WTC11 (cell line): ENCODE measurements at regions not wholly inside any gene's neighbourhood (a gene's known extent, or its start where the extent isn't known, plus 50 kb on each side); places are given as distances from the start of the nearest gene placed in this dataset.

Experiments
- ATAC-seq: fragments of 200-7000 bp; cut with Tn5 transposase; 2 replicates; pipeline ENCODE4 v1.10.0; 2021; ENCODE audit warnings: mild to moderate bottlenecking, moderate library complexity
- CTCF ChIA-PET: fragments of 300-600 bp; sonication (Branson Sonifier 250); formaldehyde crosslinking; loops from one replicate; lab custom pipeline; 2021; ENCODE audit warnings: antibody characterized with exemption; lab: Charles Lee
- POLR2A ChIA-PET: fragments of 350-600 bp; sonication (Branson Sonifier 250); formaldehyde crosslinking; loops from one replicate; lab custom pipeline; 2021; ENCODE audit warnings: antibody characterized with exemption; lab: Charles Lee
- DNase-seq: peaks from one replicate; pipeline ENCODE4 v3.0.0; 2021; ENCODE audit warnings: low spot score
- H3K27ac Mint-ChIP-seq: 2 replicates; pipeline ENCODE4 v1.8.0; 2021; ENCODE audit warnings: mixed read lengths
- H3K27me3 Mint-ChIP-seq: 2 replicates; pipeline ENCODE4 v1.8.0; 2021; ENCODE audit warnings: low read depth, mild to moderate bottlenecking, moderate library complexity, mixed read lengths
- H3K36me3 Mint-ChIP-seq: 2 replicates; pipeline ENCODE4 v1.8.0; 2021; ENCODE audit warnings: mixed read lengths
- H3K4me1 Mint-ChIP-seq: 2 replicates; pipeline ENCODE4 v1.8.0; 2022; ENCODE audit warnings: mixed read lengths
- H3K4me3 Mint-ChIP-seq: 2 replicates; pipeline ENCODE4 v1.8.0; 2021; ENCODE audit warnings: mild to moderate bottlenecking, moderate library complexity, mixed read lengths
- H3K9me3 Mint-ChIP-seq: 2 replicates; pipeline ENCODE4 v1.8.0; 2021; ENCODE audit warnings: mixed read lengths
- ARID4B ChIP-seq: sonication (generic); formaldehyde crosslinking; IDR thresholded peaks from 2 replicates; pipeline ENCODE4 v1.8.0; 2023; ENCODE audit warnings: missing genetic modification reagents, mild to moderate bottlenecking, borderline replicate concordance
- ATF6 ChIP-seq: sonication (generic); formaldehyde crosslinking; IDR thresholded peaks from 2 replicates; pipeline ENCODE4 v1.8.1; 2023; ENCODE audit warnings: mild to moderate bottlenecking, missing genetic modification reagents
- FOXJ3 ChIP-seq: sonication (generic); formaldehyde crosslinking; IDR thresholded peaks from 2 replicates; pipeline ENCODE4 v1.9.0; 2021; ENCODE audit warnings: missing genetic modification reagents, mild to moderate bottlenecking, borderline replicate concordance
- IRF2 ChIP-seq: sonication (generic); formaldehyde crosslinking; IDR thresholded peaks from 2 replicates; pipeline ENCODE4 v1.8.0; 2022; ENCODE audit warnings: low read depth, missing genetic modification reagents, borderline replicate concordance
- NFE2L1 ChIP-seq: sonication (generic); formaldehyde crosslinking; IDR thresholded peaks from 2 replicates; pipeline ENCODE4 v1.8.1; 2023; ENCODE audit warnings: missing genetic modification reagents
- NR2C2 ChIP-seq: sonication (generic); formaldehyde crosslinking; IDR thresholded peaks from 2 replicates; pipeline ENCODE4 v1.8.0; 2022; ENCODE audit warnings: mild to moderate bottlenecking, missing genetic modification reagents
- PRRX2 ChIP-seq: fragments of 250-450 bp; sonication (Bioruptor Pico); IDR thresholded peaks from 2 replicates; pipeline ENCODE4 v1.8.0; 2021; ENCODE audit warnings: mild to moderate bottlenecking
- TEAD1 ChIP-seq: sonication (generic); formaldehyde crosslinking; IDR thresholded peaks from 2 replicates; pipeline ENCODE4 v1.8.0; 2022; ENCODE audit warnings: mild to moderate bottlenecking, missing genetic modification reagents
- TP53 ChIP-seq: sonication (generic); formaldehyde crosslinking; IDR thresholded peaks from 2 replicates; pipeline ENCODE4 v1.8.1; 2023; ENCODE audit warnings: mild to moderate bottlenecking, missing genetic modification reagents
- ZNF263 ChIP-seq: sonication (generic); formaldehyde crosslinking; IDR thresholded peaks from 2 replicates; pipeline ENCODE4 v1.8.1; 2022; ENCODE audit warnings: low read depth, mild to moderate bottlenecking, moderate library complexity, missing genetic modification reagents
- TF ChIP-seq, protein P1 (sequence below): sonication (generic); formaldehyde crosslinking; conservative IDR thresholded peaks from 2 replicates; pipeline ENCODE4 v1.8.1; 2023; ENCODE audit warnings: mild to moderate bottlenecking, low read depth, missing genetic modification reagents, moderate library complexity

DNA sequence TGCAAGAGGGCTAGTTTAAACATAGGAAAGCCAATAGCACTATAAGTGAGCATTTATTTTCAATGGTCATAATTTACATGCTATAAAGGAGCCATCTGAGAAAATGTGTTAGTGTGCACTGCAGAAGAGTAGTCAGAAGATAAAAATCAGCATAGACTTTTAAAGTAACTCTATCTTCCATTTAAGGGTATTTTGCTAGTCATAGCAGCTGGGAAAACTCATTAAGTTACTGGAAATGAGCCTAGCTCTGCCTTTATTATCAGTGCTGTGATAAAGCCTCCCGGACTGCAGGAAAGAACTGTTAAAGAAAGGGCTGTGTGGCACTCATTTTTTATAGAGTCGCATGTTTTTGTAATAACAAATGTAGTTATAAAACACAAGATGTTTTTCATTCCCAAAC, 825.8 kb upstream of the POM121L12 start (continued):
- no peak for TF ChIP-seq ARID4B (CRISPR knock-in tag)
- no peak for TF ChIP-seq IRF2 (CRISPR knock-in tag)
- TF ChIP-seq TP53 (CRISPR knock-in tag) = no peak
- no peak for TF ChIP-seq ZNF263 (CRISPR knock-in tag)
- TF ChIP-seq TEAD1 (CRISPR knock-in tag) = no peak

DNA sequence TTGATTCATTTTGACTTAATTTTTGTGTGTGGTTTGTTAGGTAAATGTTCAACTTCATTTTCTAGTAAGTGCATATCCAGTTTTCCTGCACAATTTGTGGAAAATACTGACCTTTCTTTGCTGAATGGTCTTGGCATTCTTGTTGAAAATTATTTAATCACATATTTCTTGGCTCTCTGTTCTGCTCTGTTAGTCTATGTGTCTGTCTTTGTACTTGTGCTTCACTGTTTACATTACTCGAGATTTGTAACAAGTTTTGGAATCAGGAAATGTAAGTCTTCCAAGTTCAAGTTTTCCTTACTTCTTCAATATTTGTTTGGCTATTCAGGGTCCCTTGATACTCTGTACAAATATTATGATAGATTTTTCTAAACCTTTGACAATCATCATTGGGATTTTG, 838.2 kb upstream of the POM121L12 start:
- Mint-ChIP-seq H3K27me3 (no peaks in the 10 kb centered on the region), H3K36me3 (no peaks in the 10 kb centered on the region), H3K4me3 (no peak overlapping the region), H3K9me3 (no peaks in the 10 kb centered on the region), H3K4me1 (no peaks in the 10 kb centered on the region), H3K27ac (no peak overlapping the region)
- ATAC-seq (no peak), DNase-seq (no peak)
- ChIA-PET POLR2A (no interaction called here), CTCF (no interaction called here)
- TF ChIP-seq PRRX2 (CRISPR knock-in tag) (no peak), IRF2 (CRISPR knock-in tag) (no peak), FOXJ3 (no peak), ATF6 (CRISPR knock-in tag) (no peak), NR2C2 (CRISPR knock-in tag) (no peak), ARID4B (CRISPR knock-in tag) (no peak), NFE2L1 (CRISPR knock-in tag) (no peak)
- TF ChIP-seq, protein P1, sequence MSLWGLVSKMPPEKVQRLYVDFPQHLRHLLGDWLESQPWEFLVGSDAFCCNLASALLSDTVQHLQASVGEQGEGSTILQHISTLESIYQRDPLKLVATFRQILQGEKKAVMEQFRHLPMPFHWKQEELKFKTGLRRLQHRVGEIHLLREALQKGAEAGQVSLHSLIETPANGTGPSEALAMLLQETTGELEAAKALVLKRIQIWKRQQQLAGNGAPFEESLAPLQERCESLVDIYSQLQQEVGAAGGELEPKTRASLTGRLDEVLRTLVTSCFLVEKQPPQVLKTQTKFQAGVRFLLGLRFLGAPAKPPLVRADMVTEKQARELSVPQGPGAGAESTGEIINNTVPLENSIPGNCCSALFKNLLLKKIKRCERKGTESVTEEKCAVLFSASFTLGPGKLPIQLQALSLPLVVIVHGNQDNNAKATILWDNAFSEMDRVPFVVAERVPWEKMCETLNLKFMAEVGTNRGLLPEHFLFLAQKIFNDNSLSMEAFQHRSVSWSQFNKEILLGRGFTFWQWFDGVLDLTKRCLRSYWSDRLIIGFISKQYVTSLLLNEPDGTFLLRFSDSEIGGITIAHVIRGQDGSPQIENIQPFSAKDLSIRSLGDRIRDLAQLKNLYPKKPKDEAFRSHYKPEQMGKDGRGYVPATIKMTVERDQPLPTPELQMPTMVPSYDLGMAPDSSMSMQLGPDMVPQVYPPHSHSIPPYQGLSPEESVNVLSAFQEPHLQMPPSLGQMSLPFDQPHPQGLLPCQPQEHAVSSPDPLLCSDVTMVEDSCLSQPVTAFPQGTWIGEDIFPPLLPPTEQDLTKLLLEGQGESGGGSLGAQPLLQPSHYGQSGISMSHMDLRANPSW (CRISPR knock-in tag) = no peak
